ELF-1 (cell line): ENCODE measurements at regions not wholly inside any gene's neighbourhood (a gene's known extent, or its start where the extent isn't known, plus 50 kb on each side); places are given as distances from the start of the nearest gene placed in this dataset.
A peak's percentile ranks its signal among the peaks of the same experiment; 100 is the strongest.
"Not testable (repeated sequence)": the region's sequence is repeated elsewhere in the genome, so short reads cannot be mapped to it uniquely, and the experiment has no call there.

Experiments
- DNase-seq: peaks from one replicate; pipeline ENCODE4 v3.0.0-alpha.2; 2016; ENCODE audit warnings: low read depth, low spot score

GRCh38 chr4:45248106-45248505 is 521.8 kb upstream of the GNPDA2 start:
- peak; percentile 55 for DNase-seq

- no peak for DNase-seq
Measured at GRCh38 chr4:45241976-45242375, 515.6 kb upstream of the GNPDA2 start.

GRCh38 chr4:45229206-45229605 is 502.9 kb upstream of the GNPDA2 start:
- DNase-seq, result no peak

GRCh38 chr4:45215976-45216542 is 489.7 kb upstream of the GNPDA2 start:
- no peak for DNase-seq

- DNase-seq, result not testable (repeated sequence)
Measured at GRCh38 chr4:45208476-45208875, 482.1 kb upstream of the GNPDA2 start.

- not testable (repeated sequence) for DNase-seq
Measured at GRCh38 chr4:45207864-45208331, 481.5 kb upstream of the GNPDA2 start.

GRCh38 chr4:45207241-45207863 is 481.0 kb upstream of the GNPDA2 start:
- not testable (repeated sequence) for DNase-seq

GRCh38 chr4:45199736-45200135 is 473.4 kb upstream of the GNPDA2 start:
- DNase-seq, result no peak

- DNase-seq, result no peak
Measured at GRCh38 chr4:45188501-45188900, 462.1 kb upstream of the GNPDA2 start.

GRCh38 chr4:45186249-45186648 is 459.9 kb upstream of the GNPDA2 start:
- no peak for DNase-seq

- DNase-seq, result no peak
Measured at GRCh38 chr4:45183905-45184304, 457.5 kb upstream of the GNPDA2 start.

- peak; percentile 72 for DNase-seq
Measured at GRCh38 chr4:45172636-45173035, 446.3 kb upstream of the GNPDA2 start.

- no peak for DNase-seq
Measured at GRCh38 chr4:45160951-45161350, 434.6 kb upstream of the GNPDA2 start.

GRCh38 chr4:45155081-45155777 is 428.9 kb upstream of the GNPDA2 start:
- no peak for DNase-seq

GRCh38 chr4:45147866-45148265 is 421.5 kb upstream of the GNPDA2 start:
- no peak for DNase-seq

GRCh38 chr4:45131020-45131419 is 404.7 kb upstream of the GNPDA2 start:
- DNase-seq, result no peak

GRCh38 chr4:45122406-45122805 is 396.1 kb upstream of the GNPDA2 start:
- no peak for DNase-seq

- no peak for DNase-seq
Measured at GRCh38 chr4:45121426-45121975, 395.1 kb upstream of the GNPDA2 start.

GRCh38 chr4:45120163-45120562 is 393.8 kb upstream of the GNPDA2 start:
- no peak for DNase-seq

- no peak for DNase-seq
Measured at GRCh38 chr4:45119376-45119775, 393.0 kb upstream of the GNPDA2 start.

- no peak for DNase-seq
Measured at GRCh38 chr4:45102716-45103115, 376.4 kb upstream of the GNPDA2 start.

- DNase-seq, result no peak
Measured at GRCh38 chr4:45100956-45101818, 374.8 kb upstream of the GNPDA2 start.
